H9 (cell line): ENCODE measurements at regions not wholly inside any gene's neighbourhood (a gene's known extent, or its start where the extent isn't known, plus 50 kb on each side); places are given as distances from the start of the nearest gene placed in this dataset.

Experiments used
- DNase-seq: peaks from one replicate; pipeline ENCODE4 v3.0.0-alpha.2; 2017
- H2AFZ ChIP-seq: one replicate; pipeline ENCODE4 v1.6.1; 2013; ENCODE audit warnings: mild to moderate bottlenecking, low read length, control low read depth, moderate library complexity
- H2AK5ac ChIP-seq: 2 replicates; pipeline ENCODE4 v1.6.1; 2013; ENCODE audit warnings: low read length, control low read depth, mixed read lengths; ENCODE audit not compliant: insufficient read length
- H2BK120ac ChIP-seq: one replicate; pipeline ENCODE4 v1.6.1; 2013; ENCODE audit warnings: low read depth, mild to moderate bottlenecking, low read length, control low read depth, inconsistent platforms; ENCODE audit not compliant: poor library complexity, severe bottlenecking
- H2BK12ac ChIP-seq: 2 replicates; pipeline ENCODE4 v1.6.1; 2013; ENCODE audit warnings: low read length, control low read depth, mixed read lengths, low read depth; ENCODE audit not compliant: insufficient read length
- H2BK15ac ChIP-seq: 2 replicates; pipeline ENCODE4 v1.6.1; 2013; ENCODE audit warnings: low read depth, low read length, control low read depth
- H2BK20ac ChIP-seq: one replicate; pipeline ENCODE4 v1.6.1; 2013; ENCODE audit warnings: low read depth, mild to moderate bottlenecking, low read length, control low read depth, inconsistent platforms; ENCODE audit not compliant: poor library complexity, severe bottlenecking
- H2BK5ac ChIP-seq: 2 replicates; pipeline ENCODE4 v1.6.1; 2013; ENCODE audit warnings: low read length, control low read depth, mixed read lengths; ENCODE audit not compliant: insufficient read length
- H3K14ac ChIP-seq: 2 replicates; pipeline ENCODE4 v1.6.1; 2013; ENCODE audit warnings: low read length, control low read depth; ENCODE audit not compliant: insufficient read depth
- H3K18ac ChIP-seq: 2 replicates; pipeline ENCODE4 v1.6.1; 2013; ENCODE audit warnings: low read depth, mild to moderate bottlenecking, mixed read lengths, low read length, control low read depth; ENCODE audit not compliant: insufficient read length
- H3K23ac ChIP-seq: 2 replicates; pipeline ENCODE4 v1.6.1; 2013; ENCODE audit warnings: low read length, control low read depth, mixed read lengths, low read depth; ENCODE audit not compliant: insufficient read length
- H3K23me2 ChIP-seq: 2 replicates; pipeline ENCODE4 v1.6.1; 2013; ENCODE audit warnings: low read depth, mild to moderate bottlenecking, mixed read lengths, low read length, control low read depth; ENCODE audit not compliant: insufficient read length, poor library complexity, severe bottlenecking
- H3K27ac ChIP-seq: 2 replicates; pipeline ENCODE4 v1.5.1; 2013; ENCODE audit warnings: low read length, control low read depth, mixed read lengths, low read depth; ENCODE audit not compliant: insufficient read length
- H3K27me3 ChIP-seq: 2 replicates; pipeline ENCODE4 v1.6.1; 2013; ENCODE audit warnings: low read length, control low read depth, inconsistent platforms; ENCODE audit not compliant: insufficient read depth
- H3K4ac ChIP-seq: 2 replicates; pipeline ENCODE4 v1.6.1; 2013; ENCODE audit warnings: low read depth, mild to moderate bottlenecking, control low read depth, inconsistent platforms, low read length, moderate library complexity
- H3K4me1 ChIP-seq: 2 replicates; pipeline ENCODE4 v1.6.1; 2013; ENCODE audit warnings: low read length, control low read depth, inconsistent platforms; ENCODE audit not compliant: insufficient read depth
- H3K4me2 ChIP-seq: 2 replicates; pipeline ENCODE4 v1.6.1; 2013; ENCODE audit warnings: low read length, control low read depth, mixed read lengths; ENCODE audit not compliant: insufficient read length, insufficient read depth
- H3K56ac ChIP-seq: 2 replicates; pipeline ENCODE4 v1.6.1; 2013; ENCODE audit warnings: low read depth, mild to moderate bottlenecking, mixed read lengths, low read length, control low read depth; ENCODE audit not compliant: insufficient read length
- H3K79me1 ChIP-seq: 2 replicates; pipeline ENCODE4 v1.6.1; 2013; ENCODE audit warnings: low read depth, mild to moderate bottlenecking, moderate library complexity, low read length, control low read depth, inconsistent platforms; ENCODE audit not compliant: insufficient read depth, poor library complexity, severe bottlenecking
- H3K79me2 ChIP-seq: 2 replicates; pipeline ENCODE4 v1.6.1; 2013; ENCODE audit warnings: low read length, control low read depth, inconsistent platforms; ENCODE audit not compliant: insufficient read depth
- H3K9ac ChIP-seq: 2 replicates; pipeline ENCODE4 v1.6.1; 2013; ENCODE audit warnings: low read length, control low read depth, mixed read lengths; ENCODE audit not compliant: insufficient read length; ENCODE audit errors: extremely low read depth
- H3K9me3 ChIP-seq: one replicate; pipeline ENCODE4 v1.6.1; 2013; ENCODE audit warnings: low read depth, low read length, inconsistent platforms; ENCODE audit not compliant: control insufficient read depth
- H3T11ph ChIP-seq: one replicate; pipeline ENCODE4 v1.6.1; 2013; ENCODE audit warnings: mild to moderate bottlenecking, low read length, control low read depth, inconsistent platforms
- H4K20me1 ChIP-seq: one replicate; pipeline ENCODE4 v1.6.1; 2013; ENCODE audit not compliant: control insufficient read depth, insufficient read length, insufficient read depth
- H4K5ac ChIP-seq: 2 replicates; pipeline ENCODE4 v1.6.1; 2013; ENCODE audit warnings: low read depth, mild to moderate bottlenecking, mixed read lengths, low read length, control low read depth; ENCODE audit not compliant: insufficient read length
- H4K8ac ChIP-seq: replicated peaks from 2 replicates; pipeline ENCODE4 v1.6.1; 2013; ENCODE audit warnings: low read length, control low read depth, mixed read lengths, low read depth; ENCODE audit not compliant: insufficient read length
- H4K91ac ChIP-seq: 2 replicates; pipeline ENCODE4 v1.6.1; 2013; ENCODE audit warnings: low read depth, mild to moderate bottlenecking, moderate library complexity, mixed read lengths, low read length, control low read depth; ENCODE audit not compliant: insufficient read length
- H3K27ac Mint-ChIP-seq, 3 experiments: 2 replicates in 2 of 3; 3 replicates in 1 of 3; pipeline ENCODE4 v1.8.0; 2020 to 2021; ENCODE audit warnings: mixed read lengths in 3 of 3, mild to moderate bottlenecking in 1 of 3, moderate library complexity in 1 of 3
- H3K27me3 Mint-ChIP-seq: 2 replicates; pipeline ENCODE4 v1.8.0; 2021; ENCODE audit warnings: low read depth, mild to moderate bottlenecking, moderate library complexity, mixed read lengths
- H3K36me3 Mint-ChIP-seq, 3 experiments: 2 replicates in 2 of 3; 3 replicates in 1 of 3; pipeline ENCODE4 v1.8.0; 2020 to 2021; ENCODE audit warnings: low read depth in 3 of 3, mixed read lengths in 3 of 3; ENCODE audit not compliant: insufficient read depth in 1 of 3
- H3K4me1 Mint-ChIP-seq, 2 experiments: 2 replicates each; pipeline ENCODE4 v1.8.0; 2020; ENCODE audit warnings: mixed read lengths in 2 of 2
- H3K4me3 Mint-ChIP-seq, 2 experiments: 2 replicates in 1 of 2; 3 replicates in 1 of 2; pipeline ENCODE4 v1.8.0; 2020 to 2021; ENCODE audit warnings: mild to moderate bottlenecking in 2 of 2, mixed read lengths in 2 of 2, moderate library complexity in 1 of 2
- H3K9me3 Mint-ChIP-seq, 2 experiments: 2 replicates in 1 of 2; 3 replicates in 1 of 2; pipeline ENCODE4 v1.8.0; 2020; ENCODE audit warnings: mild to moderate bottlenecking in 2 of 2, mixed read lengths in 2 of 2, moderate library complexity in 1 of 2
- CTCF ChIP-seq: fragments of 200-600 bp; sonication (generic); conservative IDR thresholded peaks from 3 replicates; pipeline ENCODE4 v1.8.0; 2021; ENCODE audit warnings: antibody characterized with exemption, mild to moderate bottlenecking
- WGBS: extraction: QIAGEN DNeasy Blood & Tissue Kit; methylation state at CpG from one replicate; pipeline ENCODE4 v1.1.7; 2013; ENCODE audit warnings: missing lambda C conversion rate, low lambda C conversion rate, mixed read lengths; ENCODE audit not compliant: insufficient read length; ENCODE audit errors: extremely low coverage; 5-methylcytosine and 5-hydroxymethylcytosine counted together

GRCh38 chr5:163941079-163941478, 435.7 kb downstream of the MAT2B start:
- Histone ChIP-seq H3K14ac (no peak overlapping the region), H3K4me1 (no peaks in the 10 kb centered on the region), H4K91ac (no peak overlapping the region), H3K18ac (no peak overlapping the region), H4K20me1 (no peaks in the 10 kb centered on the region), H3K27ac (no peak overlapping the region), H3K9ac (no peak overlapping the region), H2AK5ac (no peak overlapping the region), H4K8ac (no peak overlapping the region), H2BK15ac (no peak overlapping the region), H3K4ac (no peak overlapping the region), H2BK20ac (no peak overlapping the region), H2BK12ac (no peak overlapping the region), H3K79me1 (no peaks in the 10 kb centered on the region), H3K23ac (no peak overlapping the region), H3K56ac (no peak overlapping the region), H3K23me2 (no peaks in the 10 kb centered on the region), H3K4me2 (no peak overlapping the region), H2BK120ac (no peak overlapping the region), H2AFZ (no peak overlapping the region), H3K9me3 (no peaks in the 10 kb centered on the region), H3K27me3 (no peaks in the 10 kb centered on the region), H3T11ph (no peak overlapping the region), H2BK5ac (no peak overlapping the region), H4K5ac (no peak overlapping the region), H3K79me2 (no peaks in the 10 kb centered on the region)
- TF ChIP-seq CTCF = no peak
- WGBS = no CpG with 5 or more reads among the region's 4 CpGs
- Mint-ChIP-seq H3K9me3 (no peaks in the 10 kb centered on the region), H3K4me3 (no peak overlapping the region), H3K27me3 (no peaks in the 10 kb centered on the region), H3K36me3 (no peaks in the 10 kb centered on the region), H3K4me1 (no peaks in the 10 kb centered on the region), H3K27ac (no peak overlapping the region)
- DNase-seq = no peak
